GM06990 (cell line): ENCODE measurements at regions not wholly inside any gene's neighbourhood (a gene's known extent, or its start where the extent isn't known, plus 50 kb on each side); places are given as distances from the start of the nearest gene placed in this dataset.

ENCODE experiments used
- DNase-seq: peaks from one replicate; pipeline ENCODE4 v3.0.0-alpha.2; 2011; ENCODE audit not compliant: insufficient read length; ENCODE audit errors: extremely low read depth
- H3K27me3 ChIP-seq: replicated peaks from 2 replicates; pipeline ENCODE4 v1.6.0; 2011; ENCODE audit warnings: low read length; ENCODE audit not compliant: control insufficient read depth, insufficient read depth
- H3K36me3 ChIP-seq: 2 replicates; pipeline ENCODE4 v1.5.1; 2011; ENCODE audit warnings: low read length; ENCODE audit not compliant: control insufficient read depth, insufficient read depth
- H3K4me3 ChIP-seq: replicated peaks from 2 replicates; pipeline ENCODE4 v1.5.1; 2011; ENCODE audit warnings: low read depth, mild to moderate bottlenecking, control low read depth, low read length
- TF ChIP-seq, protein P1 (sequence below): IDR thresholded peaks from 2 replicates; pipeline ENCODE4 v1.5.1; 2011; ENCODE audit warnings: low read length, control low read depth, mild to moderate bottlenecking, inconsistent platforms; ENCODE audit not compliant: insufficient read depth, poor library complexity, severe bottlenecking

DNA sequence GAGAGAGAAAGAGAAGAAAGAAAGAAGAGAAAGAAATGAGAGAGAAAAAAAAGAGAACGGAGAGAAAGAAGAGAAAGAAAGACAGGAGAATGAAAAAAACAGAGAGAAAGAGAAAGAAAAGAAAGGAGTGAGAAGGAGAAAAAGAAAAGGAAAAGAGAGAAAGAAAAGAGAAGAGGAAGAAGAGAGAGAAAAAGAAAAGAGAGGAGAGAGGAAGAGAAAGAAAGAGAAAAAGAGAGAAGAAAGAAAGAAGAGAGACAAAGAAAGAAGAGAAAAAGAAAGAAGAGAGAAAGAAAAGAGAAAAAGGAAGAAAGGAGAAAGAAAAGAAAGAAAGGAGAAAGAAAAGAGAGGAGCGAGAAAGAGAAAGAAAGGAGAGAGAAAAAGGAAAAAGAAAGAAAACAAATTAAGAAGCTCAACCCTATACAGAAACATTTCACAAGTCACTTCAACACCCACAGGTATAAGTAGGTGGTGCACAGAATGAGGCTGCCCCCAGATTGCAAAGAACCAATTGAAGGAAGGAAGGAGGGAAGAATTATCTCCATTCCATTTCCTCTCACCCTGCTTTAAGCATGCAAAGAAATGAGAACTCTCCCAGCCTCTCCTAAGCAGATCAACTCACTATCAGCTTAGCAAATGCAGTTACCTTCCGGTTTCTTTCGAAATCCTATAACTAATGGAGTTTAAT lies 98.8 kb upstream of the CACNA1A start:
- TF ChIP-seq, protein P1, sequence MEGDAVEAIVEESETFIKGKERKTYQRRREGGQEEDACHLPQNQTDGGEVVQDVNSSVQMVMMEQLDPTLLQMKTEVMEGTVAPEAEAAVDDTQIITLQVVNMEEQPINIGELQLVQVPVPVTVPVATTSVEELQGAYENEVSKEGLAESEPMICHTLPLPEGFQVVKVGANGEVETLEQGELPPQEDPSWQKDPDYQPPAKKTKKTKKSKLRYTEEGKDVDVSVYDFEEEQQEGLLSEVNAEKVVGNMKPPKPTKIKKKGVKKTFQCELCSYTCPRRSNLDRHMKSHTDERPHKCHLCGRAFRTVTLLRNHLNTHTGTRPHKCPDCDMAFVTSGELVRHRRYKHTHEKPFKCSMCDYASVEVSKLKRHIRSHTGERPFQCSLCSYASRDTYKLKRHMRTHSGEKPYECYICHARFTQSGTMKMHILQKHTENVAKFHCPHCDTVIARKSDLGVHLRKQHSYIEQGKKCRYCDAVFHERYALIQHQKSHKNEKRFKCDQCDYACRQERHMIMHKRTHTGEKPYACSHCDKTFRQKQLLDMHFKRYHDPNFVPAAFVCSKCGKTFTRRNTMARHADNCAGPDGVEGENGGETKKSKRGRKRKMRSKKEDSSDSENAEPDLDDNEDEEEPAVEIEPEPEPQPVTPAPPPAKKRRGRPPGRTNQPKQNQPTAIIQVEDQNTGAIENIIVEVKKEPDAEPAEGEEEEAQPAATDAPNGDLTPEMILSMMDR = no peak
- Histone ChIP-seq H3K27me3 (no peaks in the 10 kb centered on the region), H3K36me3 (no peaks in the 10 kb centered on the region), H3K4me3 (no peak overlapping the region)
- no peak for DNase-seq

DNA sequence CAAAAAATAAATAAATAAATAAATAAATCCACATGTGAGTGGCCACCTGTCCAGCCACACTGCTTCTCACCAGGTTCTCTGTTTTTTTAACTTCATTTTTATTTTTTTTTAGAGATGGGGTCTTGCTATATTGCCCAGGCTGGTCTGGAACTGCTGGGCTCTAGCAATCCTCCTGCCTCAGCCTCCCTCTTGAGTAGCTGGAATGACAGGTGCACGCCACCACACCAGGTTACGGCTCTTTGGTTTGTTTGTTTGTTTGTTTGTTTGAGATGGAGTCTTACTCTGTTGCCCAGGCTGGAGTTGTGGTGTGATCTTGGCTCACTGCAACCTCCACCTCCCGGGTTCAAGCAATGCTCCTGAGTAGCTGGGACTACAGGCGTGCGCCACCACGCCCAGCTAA lies 94.5 kb upstream of the CACNA1A start:
- Histone ChIP-seq H3K27me3 (no peaks in the 10 kb centered on the region), H3K4me3 (no peak overlapping the region), H3K36me3 (no peaks in the 10 kb centered on the region)
- TF ChIP-seq, protein P1 = no peak
- DNase-seq = no peak

DNA sequence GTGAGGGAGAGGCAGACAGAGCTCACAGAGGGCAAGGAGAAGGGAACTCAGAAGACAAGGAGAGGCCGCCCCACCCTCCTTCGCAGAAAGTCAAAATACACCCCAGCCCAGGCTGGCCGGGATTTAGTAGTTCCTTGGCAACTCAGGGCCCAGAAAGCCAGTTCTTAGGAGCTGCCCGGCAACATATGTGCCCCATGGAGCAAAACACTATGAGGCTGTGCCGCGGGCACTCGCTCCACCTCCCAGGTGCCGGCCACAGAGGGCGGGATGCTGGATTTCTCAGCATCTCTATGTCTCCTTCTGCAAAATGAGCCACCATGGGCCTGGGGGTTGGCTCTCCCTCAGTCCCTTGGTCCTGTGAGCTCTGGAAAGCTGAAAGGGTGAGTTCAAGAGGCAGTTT lies 93.8 kb upstream of the CACNA1A start:
- Histone ChIP-seq H3K27me3 (no peaks in the 10 kb centered on the region), H3K36me3 (no peaks in the 10 kb centered on the region), H3K4me3 (no peak overlapping the region)
- DNase-seq = no peak
- TF ChIP-seq, protein P1 = no peak

GRCh38 chr19:13599681-13600080 lies 93.4 kb upstream of the CACNA1A start:
- Histone ChIP-seq H3K36me3 (no peaks in the 10 kb centered on the region), H3K27me3 (no peaks in the 10 kb centered on the region), H3K4me3 (no peak overlapping the region)
- TF ChIP-seq, protein P1 = no peak
- DNase-seq = no peak

DNA sequence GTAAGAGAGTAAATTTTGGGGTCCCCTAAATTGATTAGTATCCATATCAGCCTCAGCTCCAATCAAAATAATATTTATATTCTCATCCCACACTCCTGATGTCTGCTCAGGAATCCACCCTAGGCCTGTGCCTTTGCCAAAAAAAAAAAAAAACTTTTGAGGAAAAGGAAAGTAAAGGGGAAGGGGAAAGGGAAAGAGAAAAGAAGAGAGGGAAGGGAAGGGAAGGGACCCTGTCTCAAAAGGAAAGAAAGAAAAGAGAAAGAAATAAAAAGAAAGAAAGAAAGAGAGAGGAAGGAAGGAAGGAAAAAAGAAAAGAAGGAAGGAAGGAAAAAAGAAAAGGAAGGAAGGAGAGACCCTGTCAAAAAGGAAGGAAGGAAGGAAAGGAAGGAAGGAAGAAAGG lies 91.8 kb upstream of the CACNA1A start:
- no peaks in the 10 kb centered on the region for H3K36me3 ChIP-seq
- H3K27me3 ChIP-seq = no peaks in the 10 kb centered on the region
- H3K4me3 ChIP-seq = no peak overlapping the region
- DNase-seq = no peak
- TF ChIP-seq, protein P1 = no peak

GRCh38 chr19:13597640-13598039 lies 91.4 kb upstream of the CACNA1A start:
- TF ChIP-seq, protein P1 = peak; percentile 52
- Histone ChIP-seq H3K36me3 (no peaks in the 10 kb centered on the region), H3K27me3 (no peaks in the 10 kb centered on the region), H3K4me3 (no peak overlapping the region)
- DNase-seq = no peak
